ENCODE measurements at regions not wholly inside any gene's neighbourhood (a gene's known extent, or its start where the extent isn't known, plus 50 kb on each side); places are given as distances from the start of the nearest gene placed in this dataset.

DNA sequence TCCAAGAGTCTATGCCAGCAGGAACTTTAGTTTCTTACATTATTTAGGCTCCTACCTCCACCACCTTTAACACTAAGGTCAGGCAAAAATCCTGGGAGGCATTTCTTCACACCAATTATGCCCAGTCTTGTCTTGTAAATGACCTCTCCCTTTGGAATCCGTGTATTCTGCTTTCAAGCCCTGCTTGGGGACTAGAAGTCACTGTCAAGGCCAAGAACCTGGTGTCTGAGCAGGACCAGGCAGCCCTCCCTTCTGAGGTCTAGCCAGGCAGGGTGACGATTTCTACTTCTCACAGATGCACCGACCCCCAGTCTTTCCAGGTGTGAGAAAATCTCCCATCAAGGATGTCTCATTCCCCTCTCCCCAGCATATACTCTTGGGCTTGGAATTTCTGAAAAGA lies 82.7 kb upstream of the C1QTNF7 start:
- no peak for DNase-seq (ENCODE audit: insufficient read length)
- FAIRE-seq = no peak
- TF ChIP-seq TAF1 (IDR thresholded peaks at IDR 0.05; ENCODE audit: borderline replicate concordance, low read depth, low read length) = no peak
- no peak for TF ChIP-seq POLR2AphosphoS5 (IDR thresholded peaks at IDR 0.05; ENCODE audit: low read depth, low read length)
- no peak for TF ChIP-seq POLR2A (IDR thresholded peaks at IDR 0.05; ENCODE audit: low read depth, low read length)

DNA sequence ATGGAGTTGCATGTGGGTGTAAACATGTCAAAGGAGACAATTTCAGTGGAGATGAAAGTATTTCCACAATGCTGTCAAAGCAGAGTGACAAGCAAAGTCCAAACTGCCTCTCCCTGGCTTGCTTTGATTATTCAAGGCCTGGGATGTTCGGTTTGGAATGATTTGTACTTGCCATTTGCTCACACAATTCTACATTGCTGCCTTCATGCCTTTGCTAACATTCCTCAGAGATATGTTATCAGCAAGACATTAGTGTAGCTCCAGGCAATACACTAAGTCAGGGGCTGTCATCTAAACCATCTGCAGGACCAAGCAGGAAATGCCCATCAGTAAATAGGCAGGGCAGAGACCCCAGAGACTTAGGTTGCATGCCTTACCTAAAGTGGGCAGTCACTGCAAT lies 79.6 kb upstream of the C1QTNF7 start:
- FAIRE-seq (no peak), DNase-seq (ENCODE audit: insufficient read length) (no peak)
- TF ChIP-seq TAF1 (IDR thresholded peaks at IDR 0.05; ENCODE audit: borderline replicate concordance, low read depth, low read length) (no peak), POLR2A (IDR thresholded peaks at IDR 0.05; ENCODE audit: low read depth, low read length) (no peak), POLR2AphosphoS5 (IDR thresholded peaks at IDR 0.05; ENCODE audit: low read depth, low read length) (no peak)

DNA sequence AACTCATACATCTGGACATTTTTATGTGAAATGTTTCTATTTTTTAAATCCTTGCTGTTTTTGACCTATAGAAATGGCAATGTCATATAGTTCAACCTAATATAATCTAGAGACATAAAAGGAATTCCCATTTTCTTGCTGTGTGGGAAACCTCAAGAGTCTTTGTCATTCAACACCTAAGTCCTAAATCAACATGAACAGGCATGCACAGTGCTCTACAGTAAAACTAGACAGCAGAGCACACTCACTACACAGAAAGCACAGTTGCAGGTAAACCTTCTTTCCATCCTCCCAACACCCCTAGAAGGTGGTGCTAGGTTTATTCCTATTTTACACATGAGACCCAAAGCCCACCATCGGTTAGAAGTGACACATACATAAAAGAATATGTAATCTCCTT lies 79.1 kb upstream of the C1QTNF7 start:
- no peak for FAIRE-seq
- TF ChIP-seq POLR2AphosphoS5 (IDR thresholded peaks at IDR 0.05; ENCODE audit: low read depth, low read length) (no peak), POLR2A (IDR thresholded peaks at IDR 0.05; ENCODE audit: low read depth, low read length) (no peak), TAF1 (IDR thresholded peaks at IDR 0.05; ENCODE audit: borderline replicate concordance, low read depth, low read length) (no peak)
- no peak for DNase-seq (ENCODE audit: insufficient read length)

DNA sequence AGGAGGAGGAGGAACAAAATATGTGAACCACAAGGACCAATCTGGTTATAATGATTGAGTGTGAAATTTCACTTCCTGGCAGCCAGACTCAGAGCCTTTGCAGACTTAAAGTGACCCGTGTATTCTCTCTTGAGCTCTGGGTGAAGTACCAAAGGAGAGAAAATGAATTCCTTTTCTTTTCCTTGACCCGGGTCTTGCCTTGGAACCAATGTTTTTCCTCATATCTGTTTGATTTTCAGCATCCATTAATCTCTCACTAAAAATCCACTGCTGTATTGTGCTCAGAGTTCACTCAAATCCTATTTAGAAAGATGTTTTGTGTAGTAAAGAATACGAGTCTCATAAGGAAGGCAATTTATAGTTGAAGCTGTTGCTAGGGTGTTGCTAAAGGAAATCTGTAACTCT lies 78.3 kb upstream of the C1QTNF7 start:
- FAIRE-seq (no peak), DNase-seq (ENCODE audit: insufficient read length) (no peak)
- TF ChIP-seq TAF1 (IDR thresholded peaks at IDR 0.05; ENCODE audit: borderline replicate concordance, low read depth, low read length) = no peak
- TF ChIP-seq POLR2A (IDR thresholded peaks at IDR 0.05; ENCODE audit: low read depth, low read length) = no peak
- TF ChIP-seq POLR2AphosphoS5 (IDR thresholded peaks at IDR 0.05; ENCODE audit: low read depth, low read length) = no peak

DNA sequence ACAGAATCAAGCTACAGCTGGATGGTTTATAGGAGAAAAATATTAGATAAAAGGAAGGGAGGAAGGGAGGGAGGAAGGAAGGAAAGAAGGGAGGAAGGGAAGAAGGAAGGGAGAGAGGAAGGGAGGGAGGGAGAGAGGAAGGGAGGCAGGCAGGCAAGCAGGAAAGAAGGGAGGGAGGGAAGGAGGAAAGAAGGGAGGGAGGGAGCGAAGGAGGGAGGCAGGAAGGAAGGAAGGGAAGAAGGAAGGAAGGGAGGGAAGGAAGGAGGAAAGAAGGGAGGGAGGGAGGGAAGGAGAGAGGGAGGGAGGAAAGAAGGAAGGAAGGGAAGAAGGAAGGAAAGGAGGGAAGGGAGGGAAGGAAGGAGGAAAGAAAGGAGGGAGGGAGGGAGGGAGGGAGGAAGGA lies 77.9 kb upstream of the C1QTNF7 start:
- FAIRE-seq = no peak

DNA sequence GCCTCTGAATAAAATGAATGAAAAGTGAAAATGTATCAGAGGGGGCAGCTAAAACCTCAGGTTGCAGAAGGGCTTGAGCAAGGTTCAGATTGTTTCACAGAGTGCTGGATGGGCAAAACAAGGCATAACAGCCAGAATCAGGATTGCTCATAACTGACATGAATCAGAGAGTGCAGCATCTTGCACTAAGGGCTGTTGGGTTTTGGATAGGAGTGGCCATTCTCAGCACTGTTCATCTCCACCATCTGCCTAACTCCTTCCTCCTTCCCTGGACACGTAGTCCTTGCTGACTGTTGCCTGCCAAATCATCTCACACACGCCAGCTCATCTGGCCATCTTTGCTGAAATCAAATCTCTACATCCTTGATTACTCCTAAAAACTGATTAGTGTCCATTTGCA lies 75.3 kb upstream of the C1QTNF7 start:
- no peak for TF ChIP-seq POLR2AphosphoS5 (IDR thresholded peaks at IDR 0.05; ENCODE audit: low read depth, low read length)
- no peak for FAIRE-seq
- no peak for DNase-seq (ENCODE audit: insufficient read length)

More for the DNA sequence above, 77.9 kb upstream of the C1QTNF7 start:
- TF ChIP-seq TAF1 (IDR thresholded peaks at IDR 0.05; ENCODE audit: borderline replicate concordance, low read depth, low read length) (no peak), POLR2A (IDR thresholded peaks at IDR 0.05; ENCODE audit: low read depth, low read length) (no peak), POLR2AphosphoS5 (IDR thresholded peaks at IDR 0.05; ENCODE audit: low read depth, low read length) (no peak)
- no peak for DNase-seq (ENCODE audit: insufficient read length)

DNA sequence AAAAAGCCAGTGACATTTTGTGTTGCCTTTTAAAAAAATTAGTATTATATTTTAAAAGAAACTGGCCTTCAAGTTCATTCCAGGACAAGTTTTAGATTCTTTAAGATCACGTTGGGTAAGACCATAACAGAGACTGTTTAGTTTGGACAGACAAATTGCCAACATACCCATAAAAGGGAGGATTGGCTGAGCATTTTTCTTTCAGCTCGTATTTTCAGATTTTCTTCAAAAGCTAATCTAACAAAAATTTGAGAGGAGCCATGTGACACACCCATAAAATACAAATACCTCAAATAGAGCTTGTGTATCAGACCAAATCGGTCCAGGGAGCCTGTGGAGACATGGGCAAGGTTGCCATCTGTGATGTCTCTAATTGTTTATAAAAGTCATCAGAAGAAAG lies 74.6 kb upstream of the C1QTNF7 start:
- DNase-seq (ENCODE audit: insufficient read length) = no peak
- no peak for TF ChIP-seq POLR2A (IDR thresholded peaks at IDR 0.05; ENCODE audit: low read depth, low read length)
- no peak for TF ChIP-seq POLR2AphosphoS5 (IDR thresholded peaks at IDR 0.05; ENCODE audit: low read depth, low read length)
- no peak for TF ChIP-seq TAF1 (IDR thresholded peaks at IDR 0.05; ENCODE audit: borderline replicate concordance, low read depth, low read length)
- FAIRE-seq = no peak

DNA sequence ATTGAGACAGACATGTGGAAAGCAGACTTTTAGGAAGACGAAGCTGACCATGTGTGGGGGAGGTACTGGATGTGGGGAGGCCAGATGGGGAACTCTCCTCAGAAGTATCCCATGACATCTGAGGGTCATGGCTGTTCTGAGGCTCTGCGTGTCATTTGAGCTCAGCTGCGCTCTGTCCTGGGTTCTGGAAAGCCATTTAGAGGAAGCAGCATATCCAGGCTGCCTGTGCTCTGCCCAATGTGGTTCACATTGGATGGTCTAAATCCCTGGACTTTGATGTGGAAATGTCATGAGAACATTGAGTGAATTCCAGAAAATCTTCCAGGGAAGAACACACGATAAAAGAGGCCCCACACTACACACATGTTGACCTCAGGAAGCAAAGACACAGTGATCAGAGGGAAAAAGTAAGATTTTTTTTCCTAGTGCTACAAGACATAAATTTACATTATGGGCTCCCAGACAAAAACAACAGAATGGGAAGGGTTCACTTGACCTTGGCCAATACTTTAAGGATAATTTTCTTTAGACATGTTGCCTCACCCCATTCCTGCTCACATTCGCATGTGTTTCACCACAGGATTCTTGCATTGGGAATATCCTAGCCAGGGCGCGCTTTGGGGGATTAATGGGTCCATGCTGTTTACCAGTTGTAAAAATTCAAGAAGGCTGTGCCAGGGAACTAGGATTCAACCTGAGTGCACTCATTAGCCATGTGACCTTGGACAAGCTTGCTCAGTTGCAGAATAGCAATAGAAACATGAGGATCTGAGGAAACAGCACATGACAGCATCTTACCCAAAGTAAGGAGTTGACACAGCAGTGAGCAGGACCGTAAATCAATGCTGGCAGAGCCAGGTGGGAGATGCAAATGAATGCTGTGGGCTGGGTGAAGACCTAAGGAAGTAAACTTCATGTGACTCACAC lies 73.2 kb upstream of the C1QTNF7 start:
- TF ChIP-seq POLR2A (IDR thresholded peaks at IDR 0.05; ENCODE audit: low read depth, low read length) (no peak), POLR2AphosphoS5 (IDR thresholded peaks at IDR 0.05; ENCODE audit: low read depth, low read length) (no peak), TAF1 (IDR thresholded peaks at IDR 0.05; ENCODE audit: borderline replicate concordance, low read depth, low read length) (no peak)
- FAIRE-seq = no peak
- no peak for DNase-seq (ENCODE audit: insufficient read length)

DNA sequence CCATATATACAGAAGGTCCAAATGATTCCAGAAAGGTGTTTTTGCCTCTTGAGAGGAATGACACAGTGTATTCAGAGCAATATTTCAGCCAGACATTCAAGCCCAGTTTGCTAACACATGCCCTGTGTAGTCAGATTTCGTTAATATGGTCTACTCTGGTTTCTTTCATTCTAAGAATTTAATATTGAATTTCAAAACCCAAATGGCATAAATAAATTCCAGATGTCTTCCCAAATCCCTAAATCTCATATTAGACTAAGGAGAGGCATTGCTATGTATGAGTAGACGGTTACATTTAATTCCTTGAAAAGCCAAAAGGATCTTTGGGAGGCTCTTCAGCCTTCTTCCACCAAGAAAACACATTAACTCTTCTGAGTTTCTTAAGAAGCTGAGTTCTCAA lies 66.3 kb upstream of the C1QTNF7 start:
- no peak for FAIRE-seq
- TF ChIP-seq POLR2A (IDR thresholded peaks at IDR 0.05; ENCODE audit: low read depth, low read length) (no peak), TAF1 (IDR thresholded peaks at IDR 0.05; ENCODE audit: borderline replicate concordance, low read depth, low read length) (no peak), POLR2AphosphoS5 (IDR thresholded peaks at IDR 0.05; ENCODE audit: low read depth, low read length) (no peak)
- no peak for DNase-seq (ENCODE audit: insufficient read length)

DNA sequence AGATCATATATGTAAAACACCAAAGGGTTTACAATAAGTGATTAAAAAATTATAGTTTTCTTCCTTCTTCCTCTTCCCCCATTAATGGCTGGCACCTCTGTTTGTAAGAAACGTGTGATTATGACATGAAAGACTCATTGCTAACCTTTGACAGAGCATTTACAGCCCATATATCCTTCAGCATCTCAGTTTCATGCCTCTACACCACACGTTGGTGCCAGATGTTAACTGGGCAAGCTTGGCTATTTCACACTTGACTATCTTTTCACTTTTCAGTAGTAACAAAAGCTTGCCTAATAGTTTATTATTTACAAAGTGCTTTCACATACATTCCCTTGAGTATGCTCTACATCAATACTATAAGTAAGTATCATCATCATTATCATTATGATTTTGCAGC lies 65.3 kb upstream of the C1QTNF7 start:
- DNase-seq (ENCODE audit: insufficient read length) (no peak), FAIRE-seq (no peak)
- TF ChIP-seq POLR2AphosphoS5 (IDR thresholded peaks at IDR 0.05; ENCODE audit: low read depth, low read length) (no peak), TAF1 (IDR thresholded peaks at IDR 0.05; ENCODE audit: borderline replicate concordance, low read depth, low read length) (no peak), POLR2A (IDR thresholded peaks at IDR 0.05; ENCODE audit: low read depth, low read length) (no peak)

DNA sequence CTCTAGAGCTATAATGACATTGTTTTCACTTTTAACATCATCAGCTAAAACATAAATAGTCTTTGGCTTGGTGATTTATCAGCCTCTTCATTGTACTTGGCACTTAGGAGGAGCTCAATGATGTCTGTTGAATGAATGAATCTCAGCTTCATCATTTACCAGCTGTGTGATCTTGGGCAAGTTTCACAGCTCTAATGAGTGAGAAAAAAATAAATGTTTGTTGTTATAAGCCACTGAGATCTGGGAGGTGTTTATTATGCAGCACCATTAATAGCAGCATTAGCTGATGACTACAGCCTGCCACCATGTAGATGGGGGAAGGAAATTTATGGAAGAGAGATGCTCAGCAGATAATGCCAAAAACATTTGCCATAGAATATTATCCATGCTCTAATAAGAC lies 63.6 kb upstream of the C1QTNF7 start:
- TF ChIP-seq POLR2AphosphoS5 (IDR thresholded peaks at IDR 0.05; ENCODE audit: low read depth, low read length) (no peak), TAF1 (IDR thresholded peaks at IDR 0.05; ENCODE audit: borderline replicate concordance, low read depth, low read length) (no peak), POLR2A (IDR thresholded peaks at IDR 0.05; ENCODE audit: low read depth, low read length) (no peak)
- FAIRE-seq (no peak), DNase-seq (ENCODE audit: insufficient read length) (no peak)

DNA sequence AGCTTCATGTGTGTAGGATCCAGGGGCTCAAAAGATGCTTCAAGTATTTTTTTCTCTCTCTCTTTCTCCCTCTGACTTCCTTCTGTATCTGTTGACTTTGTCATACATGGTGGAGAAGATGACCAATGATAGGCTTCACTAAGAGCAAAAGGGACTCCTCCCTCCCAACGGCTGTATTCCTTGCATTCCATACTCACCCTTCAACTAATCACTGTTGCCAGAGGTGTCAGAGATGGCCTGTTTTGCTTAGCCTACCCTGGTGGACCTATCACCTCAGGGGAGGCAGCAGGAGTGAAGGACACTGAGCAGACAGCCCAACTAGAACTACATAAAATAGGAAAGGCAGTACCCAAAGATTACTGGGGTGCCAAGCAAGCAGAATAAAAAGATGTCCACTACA lies 62.2 kb upstream of the C1QTNF7 start:
- FAIRE-seq (no peak), DNase-seq (ENCODE audit: insufficient read length) (no peak)
- TF ChIP-seq POLR2A (IDR thresholded peaks at IDR 0.05; ENCODE audit: low read depth, low read length) (no peak), TAF1 (IDR thresholded peaks at IDR 0.05; ENCODE audit: borderline replicate concordance, low read depth, low read length) (no peak), POLR2AphosphoS5 (IDR thresholded peaks at IDR 0.05; ENCODE audit: low read depth, low read length) (no peak)

Data from GM12892 (cell line).